GM19372 (cell line): ENCODE measurements at regions not wholly inside any gene's neighbourhood (a gene's known extent, or its start where the extent isn't known, plus 50 kb on each side); places are given as distances from the start of the nearest gene placed in this dataset.

Experiments used
- ATAC-seq: cut with Tn5 transposase; IDR thresholded peaks from one replicate; pipeline ENCODE4 v1.9.1; 2021; ENCODE audit warnings: mild to moderate bottlenecking, low read depth, moderate library complexity; ENCODE audit not compliant: unreplicated experiment

DNA sequence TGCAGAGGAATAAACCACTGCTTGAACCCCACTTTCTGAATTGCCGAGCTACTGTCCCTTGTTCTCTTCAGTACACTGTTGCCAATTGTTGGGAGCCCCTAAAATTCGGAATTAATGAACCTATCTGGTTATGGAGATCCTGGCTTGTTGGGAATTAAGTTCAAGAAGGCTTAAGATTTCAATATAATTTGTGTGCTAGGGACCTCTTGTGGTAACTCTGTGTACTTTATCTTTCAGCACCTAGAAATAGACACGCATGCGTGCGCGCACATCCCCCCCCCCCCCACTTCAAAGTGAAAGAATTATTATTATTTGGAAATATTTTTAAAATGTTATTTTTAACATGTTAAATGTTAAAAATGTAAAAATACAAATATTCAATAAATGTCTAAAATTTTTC, 53.3 kb upstream of the FAM169A start:
- ATAC-seq, result no peak

DNA sequence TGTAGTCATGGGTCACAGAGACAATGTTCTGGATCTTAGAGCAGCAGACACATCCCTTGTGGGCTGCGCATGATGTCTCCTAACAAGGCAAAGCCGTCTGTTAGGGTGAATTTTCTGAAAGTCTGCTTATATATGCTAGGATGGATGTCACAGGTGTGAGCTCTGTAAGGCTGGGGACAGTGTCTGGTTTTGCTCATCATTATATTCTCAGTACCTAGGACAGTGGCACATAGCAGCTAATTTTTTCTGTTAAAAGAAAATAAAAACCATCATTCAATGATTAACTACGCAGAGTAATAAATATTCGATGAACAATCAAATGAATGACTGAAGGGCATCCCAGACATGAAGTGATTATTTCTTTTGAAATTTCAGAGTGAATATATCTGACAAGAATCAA, 52.9 kb upstream of the FAM169A start:
- no peak for ATAC-seq

- no peak for ATAC-seq
These were observed 52.1 kb upstream of the FAM169A start for GRCh38 chr5:74918232-74918669.

- ATAC-seq, result no peak
These were observed 50.9 kb upstream of the FAM169A start for GRCh38 chr5:74916831-74917710.
